ENCODE measurements at regions not wholly inside any gene's neighbourhood (a gene's known extent, or its start where the extent isn't known, plus 50 kb on each side); places are given as distances from the start of the nearest gene placed in this dataset.

DNA sequence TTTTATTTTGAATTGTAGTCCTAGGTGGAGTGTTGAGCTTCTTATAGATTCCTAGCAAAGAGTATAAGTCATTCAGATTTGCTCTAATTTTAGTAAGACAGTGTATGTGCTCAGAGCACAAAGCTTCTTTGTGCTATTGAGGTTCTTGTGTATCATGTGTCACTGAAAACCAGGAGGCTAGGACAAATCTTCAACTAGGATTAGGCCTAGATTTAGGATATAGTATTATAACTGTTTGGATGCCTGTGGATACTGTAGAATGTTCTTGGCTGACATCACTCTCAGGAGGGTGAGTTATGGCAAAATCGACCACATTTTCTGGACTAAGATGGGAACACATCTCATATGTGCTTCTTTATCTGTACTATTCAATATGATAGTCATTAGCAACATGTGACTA lies 86.5 kb downstream of the DHRS2 start:
- no peak for TF ChIP-seq EZH2 (IDR thresholded peaks at IDR 0.05; ENCODE audit: low read length)
- TF ChIP-seq, protein P1, sequence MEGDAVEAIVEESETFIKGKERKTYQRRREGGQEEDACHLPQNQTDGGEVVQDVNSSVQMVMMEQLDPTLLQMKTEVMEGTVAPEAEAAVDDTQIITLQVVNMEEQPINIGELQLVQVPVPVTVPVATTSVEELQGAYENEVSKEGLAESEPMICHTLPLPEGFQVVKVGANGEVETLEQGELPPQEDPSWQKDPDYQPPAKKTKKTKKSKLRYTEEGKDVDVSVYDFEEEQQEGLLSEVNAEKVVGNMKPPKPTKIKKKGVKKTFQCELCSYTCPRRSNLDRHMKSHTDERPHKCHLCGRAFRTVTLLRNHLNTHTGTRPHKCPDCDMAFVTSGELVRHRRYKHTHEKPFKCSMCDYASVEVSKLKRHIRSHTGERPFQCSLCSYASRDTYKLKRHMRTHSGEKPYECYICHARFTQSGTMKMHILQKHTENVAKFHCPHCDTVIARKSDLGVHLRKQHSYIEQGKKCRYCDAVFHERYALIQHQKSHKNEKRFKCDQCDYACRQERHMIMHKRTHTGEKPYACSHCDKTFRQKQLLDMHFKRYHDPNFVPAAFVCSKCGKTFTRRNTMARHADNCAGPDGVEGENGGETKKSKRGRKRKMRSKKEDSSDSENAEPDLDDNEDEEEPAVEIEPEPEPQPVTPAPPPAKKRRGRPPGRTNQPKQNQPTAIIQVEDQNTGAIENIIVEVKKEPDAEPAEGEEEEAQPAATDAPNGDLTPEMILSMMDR (optimal IDR thresholded peaks at IDR 0.05 in 1 of 3, IDR thresholded peaks at IDR 0.05 in 1 of 3, conservative IDR thresholded peaks at IDR 0.05 in 1 of 3; ENCODE audit: extremely low read depth in 1 of 3, insufficient read depth in 2 of 3, low read length in 3 of 3): no peak
